KMS-11 (cell line): ENCODE measurements at regions not wholly inside any gene's neighbourhood (a gene's known extent, or its start where the extent isn't known, plus 50 kb on each side); places are given as distances from the start of the nearest gene placed in this dataset.

Experiments
- H2AFZ ChIP-seq: fragments of 200-600 bp; sonication (generic); 2 replicates; pipeline ENCODE4 v1.6.1; 2016; ENCODE audit warnings: antibody characterized with exemption, mixed run types, low read depth
- H3K27ac ChIP-seq: fragments of 200-600 bp; sonication (generic); 2 replicates; pipeline ENCODE4 v1.6.1; 2016; ENCODE audit warnings: mild to moderate bottlenecking, mixed run types
- H3K27me3 ChIP-seq: fragments of 200-600 bp; sonication (generic); 2 replicates; pipeline ENCODE4 v1.6.1; 2017; ENCODE audit warnings: mild to moderate bottlenecking, low read depth, mixed run types, moderate library complexity; ENCODE audit not compliant: insufficient read depth
- H3K36me3 ChIP-seq: fragments of 200-600 bp; sonication (generic); 2 replicates; pipeline ENCODE4 v1.6.1; 2017; ENCODE audit warnings: mild to moderate bottlenecking, mixed run types; ENCODE audit not compliant: insufficient read depth
- H3K4me1 ChIP-seq: fragments of 200-600 bp; sonication (generic); 2 replicates; pipeline ENCODE4 v1.6.1; 2016; ENCODE audit warnings: mild to moderate bottlenecking, low read depth, mixed run types; ENCODE audit not compliant: poor library complexity, severe bottlenecking
- H3K4me2 ChIP-seq: fragments of 200-600 bp; sonication (generic); 2 replicates; pipeline ENCODE4 v1.7.0; 2016; ENCODE audit warnings: mild to moderate bottlenecking, mixed run types
- H3K4me3 ChIP-seq: fragments of 200-600 bp; sonication (generic); IDR thresholded peaks from 2 replicates; pipeline ENCODE4 v1.6.1; 2017; ENCODE audit warnings: low read depth, low read length, mixed read lengths; ENCODE audit not compliant: insufficient read depth
- H3K79me2 ChIP-seq: fragments of 200-600 bp; sonication (generic); 2 replicates; pipeline ENCODE4 v1.6.1; 2016; ENCODE audit warnings: low read depth, mixed run types; ENCODE audit not compliant: insufficient read depth
- H3K9ac ChIP-seq: fragments of 200-600 bp; sonication (generic); 2 replicates; pipeline ENCODE4 v1.6.1; 2016; ENCODE audit warnings: mild to moderate bottlenecking, mixed run types
- H4K20me1 ChIP-seq: fragments of 200-600 bp; sonication (generic); 2 replicates; pipeline ENCODE4 v1.6.1; 2016; ENCODE audit warnings: mild to moderate bottlenecking, mixed run types; ENCODE audit not compliant: insufficient read depth
- CTCF ChIP-seq: fragments of 200-600 bp; sonication (generic); conservative IDR thresholded peaks from 2 replicates; pipeline ENCODE4 v1.6.1; 2017; ENCODE audit warnings: low read depth, mild to moderate bottlenecking, antibody characterized with exemption, low read length, moderate library complexity, mixed read lengths

- H3K36me3 ChIP-seq: no peaks in the 10 kb centered on the region
- no peak overlapping the region for H2AFZ ChIP-seq
- H3K27me3 ChIP-seq: no peaks in the 10 kb centered on the region; the same call in 1 of the 2 replicates
- no peak overlapping the region for H3K27ac ChIP-seq
- no peaks in the 10 kb centered on the region for H3K4me1 ChIP-seq
- H4K20me1 ChIP-seq: no peaks in the 10 kb centered on the region
- no peaks in the 10 kb centered on the region for H3K79me2 ChIP-seq
- no peak overlapping the region for H3K4me2 ChIP-seq
- H3K4me3 ChIP-seq: no peak overlapping the region
- TF ChIP-seq CTCF: no peak
- H3K9ac ChIP-seq: no peak overlapping the region
Observed at GRCh38 chr2:239539083-239539775, 138.4 kb upstream of the HDAC4 start.

GRCh38 chr2:239538357-239539052 lies 137.7 kb upstream of the HDAC4 start:
- H3K79me2 ChIP-seq: no peaks in the 10 kb centered on the region
- H3K27me3 ChIP-seq: no peaks in the 10 kb centered on the region; the same call in 1 of the 2 replicates
- H3K4me3 ChIP-seq: no peak overlapping the region
- no peaks in the 10 kb centered on the region for H4K20me1 ChIP-seq
- no peaks in the 10 kb centered on the region for H3K36me3 ChIP-seq
- TF ChIP-seq CTCF: no peak
- H3K9ac ChIP-seq: no peak overlapping the region
- no peak overlapping the region for H3K4me2 ChIP-seq
- no peak overlapping the region for H3K27ac ChIP-seq
- H3K4me1 ChIP-seq: no peaks in the 10 kb centered on the region
- no peak overlapping the region for H2AFZ ChIP-seq

- H3K4me1 ChIP-seq: no peaks in the 10 kb centered on the region
- H2AFZ ChIP-seq: no peak overlapping the region
- H3K79me2 ChIP-seq: no peaks in the 10 kb centered on the region
- no peak for TF ChIP-seq CTCF
- H3K36me3 ChIP-seq: no peaks in the 10 kb centered on the region
- H3K27ac ChIP-seq: no peak overlapping the region
- H3K27me3 ChIP-seq: no peaks in the 10 kb centered on the region; the same call in 1 of the 2 replicates
- no peak overlapping the region for H3K4me3 ChIP-seq
- H3K9ac ChIP-seq: no peak overlapping the region
- no peaks in the 10 kb centered on the region for H4K20me1 ChIP-seq
- H3K4me2 ChIP-seq: no peak overlapping the region
Observed at GRCh38 chr2:239537633-239538356, 137.0 kb upstream of the HDAC4 start.

- no peak for TF ChIP-seq CTCF
- Histone ChIP-seq H3K27me3 (no peaks in the 10 kb centered on the region; the same call in 1 of the 2 replicates), H4K20me1 (no peaks in the 10 kb centered on the region), H3K27ac (no peak overlapping the region), H3K36me3 (no peaks in the 10 kb centered on the region), H2AFZ (no peak overlapping the region), H3K4me3 (no peak overlapping the region), H3K4me2 (no peak overlapping the region), H3K9ac (no peak overlapping the region), H3K4me1 (no peaks in the 10 kb centered on the region), H3K79me2 (no peaks in the 10 kb centered on the region)
Observed at GRCh38 chr2:239536186-239536585, 135.4 kb upstream of the HDAC4 start.
